PC-3 (cell line): ENCODE measurements at regions not wholly inside any gene's neighbourhood (a gene's known extent, or its start where the extent isn't known, plus 50 kb on each side); places are given as distances from the start of the nearest gene placed in this dataset.

Experiments
- EZH2 ChIP-seq: fragments of 300-600 bp; sonication (generic); IDR thresholded peaks from one replicate; pipeline ENCODE4 v1.6.1; 2017; ENCODE audit warnings: antibody characterized with exemption, mild to moderate bottlenecking, low read length; ENCODE audit not compliant: unreplicated experiment
- TF ChIP-seq, protein P1 (sequence below): fragments of 300-600 bp; sonication (generic); conservative IDR thresholded peaks from 2 replicates; pipeline ENCODE4 v1.5.1; 2017; ENCODE audit warnings: antibody characterized with exemption, low read depth, mild to moderate bottlenecking, low read length

GRCh38 chr5:86115164-86115563 is 502.6 kb upstream of the COX7C start:
- TF ChIP-seq, protein P1, sequence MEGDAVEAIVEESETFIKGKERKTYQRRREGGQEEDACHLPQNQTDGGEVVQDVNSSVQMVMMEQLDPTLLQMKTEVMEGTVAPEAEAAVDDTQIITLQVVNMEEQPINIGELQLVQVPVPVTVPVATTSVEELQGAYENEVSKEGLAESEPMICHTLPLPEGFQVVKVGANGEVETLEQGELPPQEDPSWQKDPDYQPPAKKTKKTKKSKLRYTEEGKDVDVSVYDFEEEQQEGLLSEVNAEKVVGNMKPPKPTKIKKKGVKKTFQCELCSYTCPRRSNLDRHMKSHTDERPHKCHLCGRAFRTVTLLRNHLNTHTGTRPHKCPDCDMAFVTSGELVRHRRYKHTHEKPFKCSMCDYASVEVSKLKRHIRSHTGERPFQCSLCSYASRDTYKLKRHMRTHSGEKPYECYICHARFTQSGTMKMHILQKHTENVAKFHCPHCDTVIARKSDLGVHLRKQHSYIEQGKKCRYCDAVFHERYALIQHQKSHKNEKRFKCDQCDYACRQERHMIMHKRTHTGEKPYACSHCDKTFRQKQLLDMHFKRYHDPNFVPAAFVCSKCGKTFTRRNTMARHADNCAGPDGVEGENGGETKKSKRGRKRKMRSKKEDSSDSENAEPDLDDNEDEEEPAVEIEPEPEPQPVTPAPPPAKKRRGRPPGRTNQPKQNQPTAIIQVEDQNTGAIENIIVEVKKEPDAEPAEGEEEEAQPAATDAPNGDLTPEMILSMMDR, result no peak
- no peak for TF ChIP-seq EZH2
